ENCODE measurements at regions not wholly inside any gene's neighbourhood (a gene's known extent, or its start where the extent isn't known, plus 50 kb on each side); places are given as distances from the start of the nearest gene placed in this dataset.

DNA sequence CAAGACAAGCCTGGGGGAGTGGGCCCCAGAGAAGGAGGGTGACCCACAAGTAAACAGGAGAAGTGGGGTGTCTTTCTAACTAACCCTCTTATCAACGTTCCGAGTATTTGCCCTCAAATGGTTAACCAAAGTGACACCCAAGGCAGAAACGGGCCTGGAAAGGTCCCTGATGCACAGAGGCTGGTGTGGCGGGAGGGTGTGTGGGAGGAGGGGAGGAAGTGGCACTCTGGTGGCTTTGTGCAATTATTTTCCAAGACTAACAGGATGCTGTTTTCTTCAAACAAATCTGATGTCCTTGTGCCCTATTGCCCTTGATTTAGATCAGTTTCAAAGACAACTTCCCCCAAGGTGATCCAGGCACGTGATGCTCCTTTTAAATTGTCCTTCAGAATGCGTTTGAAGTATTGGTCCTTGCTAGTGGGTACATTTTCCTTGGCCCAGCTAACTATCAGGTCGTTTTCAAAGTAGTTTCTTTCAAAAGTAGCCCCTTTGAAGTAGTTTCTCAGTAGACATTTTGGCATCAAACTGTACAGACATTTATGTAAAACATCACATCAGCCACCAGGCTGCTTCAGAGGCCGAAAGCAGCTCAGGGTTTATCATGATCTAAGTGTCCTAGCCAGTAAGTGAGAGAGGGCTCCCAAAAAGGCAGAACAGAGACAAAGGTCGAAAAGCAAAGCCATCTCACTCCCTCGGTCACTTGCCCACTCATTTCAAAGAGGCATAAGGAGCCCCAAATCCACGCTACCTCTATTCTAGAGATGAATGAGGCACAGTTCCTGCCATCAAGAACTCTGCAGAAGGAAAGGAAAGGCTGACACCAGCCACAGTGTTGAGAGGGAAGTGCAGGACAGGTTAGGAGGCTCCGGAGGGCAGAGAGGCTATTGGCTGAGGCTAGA lies 371.1 kb upstream of the ID2 start:
- TF ChIP-seq, protein P1, sequence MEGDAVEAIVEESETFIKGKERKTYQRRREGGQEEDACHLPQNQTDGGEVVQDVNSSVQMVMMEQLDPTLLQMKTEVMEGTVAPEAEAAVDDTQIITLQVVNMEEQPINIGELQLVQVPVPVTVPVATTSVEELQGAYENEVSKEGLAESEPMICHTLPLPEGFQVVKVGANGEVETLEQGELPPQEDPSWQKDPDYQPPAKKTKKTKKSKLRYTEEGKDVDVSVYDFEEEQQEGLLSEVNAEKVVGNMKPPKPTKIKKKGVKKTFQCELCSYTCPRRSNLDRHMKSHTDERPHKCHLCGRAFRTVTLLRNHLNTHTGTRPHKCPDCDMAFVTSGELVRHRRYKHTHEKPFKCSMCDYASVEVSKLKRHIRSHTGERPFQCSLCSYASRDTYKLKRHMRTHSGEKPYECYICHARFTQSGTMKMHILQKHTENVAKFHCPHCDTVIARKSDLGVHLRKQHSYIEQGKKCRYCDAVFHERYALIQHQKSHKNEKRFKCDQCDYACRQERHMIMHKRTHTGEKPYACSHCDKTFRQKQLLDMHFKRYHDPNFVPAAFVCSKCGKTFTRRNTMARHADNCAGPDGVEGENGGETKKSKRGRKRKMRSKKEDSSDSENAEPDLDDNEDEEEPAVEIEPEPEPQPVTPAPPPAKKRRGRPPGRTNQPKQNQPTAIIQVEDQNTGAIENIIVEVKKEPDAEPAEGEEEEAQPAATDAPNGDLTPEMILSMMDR (IDR thresholded peaks at IDR 0.05), result no peak
- intact Hi-C loops (cut with micrococcal nuclease), result no loop called here
- Mint-ChIP-seq H3K27ac (peak overlapping the region; percentile 72), H3K36me3 (ENCODE audit: low read depth) (no peaks in the 10 kb centered on the region), H3K9me3 (no peaks in the 10 kb centered on the region), H3K4me1 (ENCODE audit: low read depth) (peaks cover 53% of the 10 kb centered on the region), H3K4me3 (no peak overlapping the region), H3K27me3 (peaks cover 11% of the 10 kb centered on the region)
- peak; percentile 85 for ATAC-seq
- peak; percentile 90 for DNase-seq
- ChIA-PET POLR2A (interaction anchor here (1.4 kb wide), 1 partner anchor 372 kb away, joined by 3 read pairs; no protein-coding TSS in a partner anchor), CTCF (interaction anchor here (1.0 kb wide), 1 partner anchor 232 kb away, joined by 3 read pairs; no protein-coding TSS in a partner anchor)

DNA sequence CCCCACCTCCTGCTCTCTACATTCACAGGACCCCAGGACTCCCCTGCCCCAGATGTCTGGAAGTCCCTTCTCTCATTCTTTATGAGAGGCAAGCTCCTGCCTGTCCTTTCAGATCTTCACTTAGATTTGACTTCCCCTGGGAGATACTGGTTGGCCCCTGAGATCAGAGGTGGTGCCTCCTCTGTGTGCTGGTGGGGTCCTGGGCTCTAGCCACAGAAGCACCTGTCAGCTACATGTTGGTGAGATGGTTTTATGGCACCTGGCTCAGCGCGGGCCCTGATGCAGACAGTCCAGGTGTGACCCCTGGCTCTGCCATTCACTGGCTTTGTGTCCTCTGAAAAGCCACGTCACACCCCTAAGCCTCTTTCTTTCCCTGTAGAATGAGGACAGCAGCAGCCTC lies 369.6 kb upstream of the ID2 start:
- no peak overlapping the region for H3K4me3 Mint-ChIP-seq
- TF ChIP-seq, protein P1 (IDR thresholded peaks at IDR 0.05), result no peak
- intact Hi-C loops (cut with micrococcal nuclease), result no loop called here
- no peak for DNase-seq
- peak overlapping the region; percentile 27 for H3K27ac Mint-ChIP-seq
- H3K9me3 Mint-ChIP-seq, result no peaks in the 10 kb centered on the region
- ATAC-seq, result no peak
- peaks cover 14% of the 10 kb centered on the region for H3K27me3 Mint-ChIP-seq
- ChIA-PET POLR2A (interaction anchor here (0.6 kb wide), 1 partner anchor 225 kb away, joined by 3 read pairs; no protein-coding TSS in a partner anchor), CTCF (no interaction called here)
- no peaks in the 10 kb centered on the region for H3K36me3 Mint-ChIP-seq (ENCODE audit: low read depth)
- peaks cover 47% of the 10 kb centered on the region for H3K4me1 Mint-ChIP-seq (ENCODE audit: low read depth)

DNA sequence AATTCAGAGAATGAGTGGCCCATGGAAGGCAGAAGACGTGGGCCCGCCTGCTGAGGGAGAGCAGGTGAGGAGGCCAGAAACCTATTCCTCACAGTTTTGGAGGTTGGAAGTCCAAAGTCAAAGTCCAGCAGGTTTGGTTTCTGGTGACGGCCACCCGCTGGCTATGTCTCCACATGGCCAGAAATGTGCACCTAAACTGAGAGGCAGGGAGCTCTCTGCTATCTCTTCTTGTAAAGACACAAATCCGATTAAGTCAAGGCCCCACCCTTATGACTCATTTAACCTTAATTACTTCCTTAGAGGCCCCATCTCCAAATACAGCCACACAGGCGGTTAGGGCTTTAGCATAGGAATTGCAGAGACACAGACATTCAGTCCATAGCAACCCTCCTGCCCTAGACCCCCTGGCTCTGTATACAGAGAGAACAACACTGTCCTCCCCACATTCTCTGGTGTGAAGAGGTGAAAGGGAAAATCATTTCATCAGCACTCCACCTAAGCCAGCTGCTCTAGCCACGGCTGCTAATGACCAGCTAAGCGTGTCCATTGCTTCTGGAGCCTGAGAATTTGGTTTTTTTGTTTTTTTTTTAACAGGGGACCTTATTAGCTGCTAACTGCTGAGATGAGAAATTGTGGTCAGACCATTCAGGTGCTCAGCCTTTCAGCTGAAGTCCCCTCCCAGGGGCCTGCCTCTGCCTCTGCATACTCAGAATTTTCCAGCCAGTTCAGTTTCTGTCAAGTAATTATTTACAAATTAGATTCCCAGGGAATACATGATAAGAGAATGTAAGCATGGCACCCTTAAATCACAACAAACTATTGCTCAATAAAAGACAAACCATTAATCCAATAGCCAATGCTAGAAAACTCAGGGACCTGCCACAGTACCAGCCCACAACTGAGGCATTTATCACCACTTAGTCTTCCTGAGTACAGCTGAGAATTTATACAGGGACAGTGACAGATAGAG lies 368.7 kb upstream of the ID2 start:
- DNase-seq, result no peak

DNA sequence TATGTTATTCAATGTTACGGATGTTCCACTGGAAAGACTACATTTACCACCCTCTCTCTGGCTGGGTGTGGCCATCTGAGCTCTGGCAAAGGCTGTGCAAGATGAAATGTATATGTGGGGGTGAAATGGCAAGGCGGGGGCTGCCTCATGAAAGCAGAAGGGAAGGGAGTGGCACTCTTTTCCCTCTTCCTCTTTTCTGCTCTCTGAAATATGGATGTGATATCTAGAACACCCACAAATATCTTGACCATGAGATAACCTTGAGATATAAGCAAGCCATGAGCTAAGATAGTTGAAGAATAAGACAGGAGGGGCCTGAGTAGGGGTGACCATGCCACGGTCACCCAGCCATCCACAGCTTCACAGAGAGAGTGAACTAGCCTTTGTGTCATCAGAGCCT lies 367.8 kb upstream of the ID2 start:
- no peak for DNase-seq
- H3K4me3 Mint-ChIP-seq, result no peak overlapping the region
- H3K36me3 Mint-ChIP-seq (ENCODE audit: low read depth), result no peaks in the 10 kb centered on the region
- no peak for ATAC-seq
- TF ChIP-seq, protein P1 (IDR thresholded peaks at IDR 0.05), result no peak
- H3K9me3 Mint-ChIP-seq, result no peaks in the 10 kb centered on the region
- H3K4me1 Mint-ChIP-seq (ENCODE audit: low read depth), result peaks cover 48% of the 10 kb centered on the region
- peaks cover 13% of the 10 kb centered on the region for H3K27me3 Mint-ChIP-seq
- ChIA-PET CTCF (no interaction called here), POLR2A (no interaction called here)
- intact Hi-C loops (cut with micrococcal nuclease), result no loop called here
- no peak overlapping the region for H3K27ac Mint-ChIP-seq

More for the DNA sequence above, 368.7 kb upstream of the ID2 start:
- Mint-ChIP-seq H3K4me1 (ENCODE audit: low read depth) (peaks cover 47% of the 10 kb centered on the region), H3K27ac (peak overlapping the region; percentile 14), H3K9me3 (no peaks in the 10 kb centered on the region), H3K27me3 (peaks cover 17% of the 10 kb centered on the region), H3K4me3 (no peak overlapping the region), H3K36me3 (ENCODE audit: low read depth) (no peaks in the 10 kb centered on the region)
- TF ChIP-seq, protein P1 (IDR thresholded peaks at IDR 0.05), result no peak
- POLR2A ChIA-PET, result interaction anchor here (0.6 kb wide), 1 partner anchor 226 kb away, joined by 3 read pairs; no protein-coding TSS in a partner anchor
- intact Hi-C loops (cut with micrococcal nuclease), result no loop called here
- peak; percentile 26 for ATAC-seq
- CTCF ChIA-PET, result no interaction called here
